ENCODE measurements at regions not wholly inside any gene's neighbourhood (a gene's known extent, or its start where the extent isn't known, plus 50 kb on each side); places are given as distances from the start of the nearest gene placed in this dataset.

DNA sequence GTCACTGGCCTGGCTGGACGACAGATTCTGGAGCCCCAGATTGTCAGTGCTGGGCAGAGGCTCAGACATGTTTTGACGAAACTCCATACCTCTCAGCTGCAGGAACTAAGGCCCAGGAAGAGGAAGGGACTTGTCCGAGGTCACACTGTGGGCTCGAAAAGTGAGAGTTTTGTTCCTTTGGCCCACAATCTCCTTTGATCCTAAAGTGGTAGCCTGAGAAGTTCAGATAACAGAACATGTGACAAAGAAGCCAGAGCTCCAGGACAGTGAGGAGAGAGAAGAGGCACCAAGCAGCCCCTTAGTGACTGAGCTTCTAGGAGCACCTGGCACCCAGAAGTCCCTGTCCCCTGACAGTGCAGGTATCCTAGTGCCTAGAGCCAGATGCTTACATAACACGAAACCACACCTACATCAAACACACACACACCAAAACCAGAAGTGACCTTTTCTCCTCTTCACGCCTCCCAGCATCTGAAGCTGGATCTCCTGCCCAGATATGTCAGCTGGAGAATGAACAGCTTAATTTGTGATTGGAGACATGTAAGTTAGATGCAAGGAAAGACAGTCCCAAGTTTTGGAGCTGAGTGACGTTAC, 88.9 kb downstream of the ADRB2 start:
- TF ChIP-seq, protein P1, sequence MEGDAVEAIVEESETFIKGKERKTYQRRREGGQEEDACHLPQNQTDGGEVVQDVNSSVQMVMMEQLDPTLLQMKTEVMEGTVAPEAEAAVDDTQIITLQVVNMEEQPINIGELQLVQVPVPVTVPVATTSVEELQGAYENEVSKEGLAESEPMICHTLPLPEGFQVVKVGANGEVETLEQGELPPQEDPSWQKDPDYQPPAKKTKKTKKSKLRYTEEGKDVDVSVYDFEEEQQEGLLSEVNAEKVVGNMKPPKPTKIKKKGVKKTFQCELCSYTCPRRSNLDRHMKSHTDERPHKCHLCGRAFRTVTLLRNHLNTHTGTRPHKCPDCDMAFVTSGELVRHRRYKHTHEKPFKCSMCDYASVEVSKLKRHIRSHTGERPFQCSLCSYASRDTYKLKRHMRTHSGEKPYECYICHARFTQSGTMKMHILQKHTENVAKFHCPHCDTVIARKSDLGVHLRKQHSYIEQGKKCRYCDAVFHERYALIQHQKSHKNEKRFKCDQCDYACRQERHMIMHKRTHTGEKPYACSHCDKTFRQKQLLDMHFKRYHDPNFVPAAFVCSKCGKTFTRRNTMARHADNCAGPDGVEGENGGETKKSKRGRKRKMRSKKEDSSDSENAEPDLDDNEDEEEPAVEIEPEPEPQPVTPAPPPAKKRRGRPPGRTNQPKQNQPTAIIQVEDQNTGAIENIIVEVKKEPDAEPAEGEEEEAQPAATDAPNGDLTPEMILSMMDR (optimal IDR thresholded peaks at IDR 0.05 in 1 of 3, IDR thresholded peaks at IDR 0.05 in 1 of 3, conservative IDR thresholded peaks at IDR 0.05 in 1 of 3; ENCODE audit: extremely low read depth in 1 of 3, insufficient read depth in 2 of 3, low read length in 3 of 3) = no peak
- no peak for TF ChIP-seq EZH2 (IDR thresholded peaks at IDR 0.05; ENCODE audit: low read length)
